ENCODE measurements at regions not wholly inside any gene's neighbourhood (a gene's known extent, or its start where the extent isn't known, plus 50 kb on each side); places are given as distances from the start of the nearest gene placed in this dataset.

DNA sequence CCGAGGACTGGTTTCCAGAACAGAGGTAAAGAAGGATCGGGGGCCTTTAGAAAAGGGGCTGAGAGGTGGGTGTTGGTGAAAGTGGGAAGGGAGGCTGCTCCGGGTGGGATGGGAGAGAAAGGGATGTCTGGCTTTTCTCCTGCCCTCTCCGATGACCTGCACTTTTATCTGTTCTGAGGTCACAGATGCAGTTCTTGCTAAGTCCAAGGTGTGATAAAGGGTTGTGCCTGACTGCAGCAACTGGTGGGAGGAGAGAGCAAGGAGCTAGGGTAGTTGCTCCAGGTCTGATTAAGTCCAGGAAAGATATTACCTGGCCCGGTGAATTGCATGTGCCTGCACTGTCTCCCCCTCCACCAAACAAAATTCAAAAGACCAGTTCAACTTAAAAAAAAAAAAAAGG lies 145.6 kb upstream of the SOX4 start:
- Histone ChIP-seq H3K79me2 (ENCODE audit: insufficient read depth, low read length) (no peaks in the 10 kb centered on the region), H4K20me1 (ENCODE audit: insufficient read depth) (no peaks in the 10 kb centered on the region), H3K36me3 (ENCODE audit: control insufficient read depth in 1 of 2, insufficient read depth in 2 of 2, low read length in 2 of 2) (no peaks in the 10 kb centered on the region), H3K4me3 (replicated peaks in 1 of 2; ENCODE audit: low read depth in 1 of 2, low read length in 2 of 2) (no peak overlapping the region), H3K9ac (ENCODE audit: low read length) (no peak overlapping the region), H3K27me3 (ENCODE audit: insufficient read depth, low read length) (no peaks in the 10 kb centered on the region), H3K4me1 (ENCODE audit: control insufficient read depth in 1 of 2, insufficient read depth in 2 of 2, low read length in 2 of 2) (no peaks in the 10 kb centered on the region), H3K4me2 (ENCODE audit: low read length) (no peak overlapping the region), H2AFZ (ENCODE audit: low read depth, low read length, poor library complexity, severe bottlenecking) (no peak overlapping the region), H3K9me3 (ENCODE audit: control insufficient read depth in 1 of 2, insufficient read depth in 1 of 2, low read depth in 1 of 2, low read length in 2 of 2) (no peaks in the 10 kb centered on the region), H3K27ac (ENCODE audit: low read depth, low read length) (no peak overlapping the region), H3K9me2 (ENCODE audit: insufficient read depth) (no peaks in the 10 kb centered on the region)
- ATAC-seq (no peak), DNase-seq (ENCODE audit: low read depth, low spot score) (no peak)
- POLR2A ChIA-PET: no interaction called here
- no TSS peak for BruUV-seq (replicated peaks)
- RAD21 ChIA-PET (ENCODE audit: low non-redundant PET in 1 of 2, low total read pairs in 2 of 2, uncharacterized antibody in 2 of 2, unreplicated experiment in 2 of 2): no interaction called here
- TF ChIP-seq, protein P1, sequence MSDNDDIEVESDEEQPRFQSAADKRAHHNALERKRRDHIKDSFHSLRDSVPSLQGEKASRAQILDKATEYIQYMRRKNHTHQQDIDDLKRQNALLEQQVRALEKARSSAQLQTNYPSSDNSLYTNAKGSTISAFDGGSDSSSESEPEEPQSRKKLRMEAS (IDR thresholded peaks at IDR 0.05): no peak
- TF ChIP-seq EGR1 (IDR thresholded peaks at IDR 0.05; ENCODE audit: low read depth) (no peak), CTCF (IDR thresholded peaks at IDR 0.05 in 2 of 3, conservative IDR thresholded peaks at IDR 0.05 in 1 of 3; ENCODE audit: borderline replicate concordance in 1 of 3, insufficient read depth in 1 of 3, low read depth in 2 of 3, low read length in 2 of 3) (no peak), EZH2 (IDR thresholded peaks at IDR 0.05) (no peak), SIN3A (IDR thresholded peaks at IDR 0.05; ENCODE audit: low read depth) (no peak), SRF (IDR thresholded peaks at IDR 0.05; ENCODE audit: low read depth) (no peak), FOSL1 (IDR thresholded peaks at IDR 0.05; ENCODE audit: low read depth) (no peak)
- intact Hi-C loops (cut with micrococcal nuclease): no loop called here
- CTCF ChIA-PET: no interaction called here

DNA sequence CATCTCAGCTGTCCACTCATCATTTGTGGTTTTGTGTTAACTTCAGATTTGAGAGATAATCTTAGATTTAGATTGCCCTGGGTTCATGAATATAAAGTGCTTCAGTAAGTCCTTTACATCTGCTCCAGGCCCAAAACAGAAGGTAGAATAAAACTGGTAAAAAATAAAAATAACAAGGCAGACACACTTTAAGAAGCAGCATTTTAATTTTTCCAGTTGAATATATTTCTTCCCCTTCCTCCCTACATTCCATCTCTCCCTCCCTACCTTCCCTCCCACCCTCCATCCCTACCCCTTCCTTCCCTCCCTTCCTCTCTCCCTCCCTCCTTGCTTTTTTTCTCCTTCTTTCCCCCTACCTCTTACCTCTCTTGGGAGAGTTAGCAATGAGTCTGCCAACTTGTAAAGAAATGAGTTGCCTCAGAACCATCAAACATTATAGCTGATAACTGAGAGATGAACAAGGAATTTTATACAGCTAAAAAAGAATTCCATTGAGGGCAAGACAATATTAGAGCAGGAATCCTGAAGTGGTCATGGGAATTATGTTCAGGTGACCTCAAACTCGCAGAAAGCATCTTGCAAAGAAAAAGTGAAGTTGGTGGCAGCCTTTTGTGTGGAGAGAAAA lies 145.0 kb upstream of the SOX4 start:
- ChIA-PET CTCF (interaction anchor here (0.6 kb wide), 1 partner anchor 9 kb away, joined by 5 read pairs; no protein-coding TSS in a partner anchor), POLR2A (interaction anchor here (1.5 kb wide), 1 partner anchor 20 kb away, joined by 3 read pairs; no protein-coding TSS in a partner anchor), RAD21 (ENCODE audit: low non-redundant PET in 1 of 2, low total read pairs in 2 of 2, uncharacterized antibody in 2 of 2, unreplicated experiment in 2 of 2) (no interaction called here)
- Histone ChIP-seq H3K9me2 (ENCODE audit: insufficient read depth) (no peaks in the 10 kb centered on the region), H3K4me2 (ENCODE audit: low read length) (no peak overlapping the region), H3K27me3 (ENCODE audit: insufficient read depth, low read length) (no peaks in the 10 kb centered on the region), H3K9ac (ENCODE audit: low read length) (no peak overlapping the region), H2AFZ (ENCODE audit: low read depth, low read length, poor library complexity, severe bottlenecking) (no peak overlapping the region), H3K27ac (ENCODE audit: low read depth, low read length) (no peak overlapping the region), H3K9me3 (ENCODE audit: control insufficient read depth in 1 of 2, insufficient read depth in 1 of 2, low read depth in 1 of 2, low read length in 2 of 2) (no peaks in the 10 kb centered on the region), H3K79me2 (ENCODE audit: insufficient read depth, low read length) (no peaks in the 10 kb centered on the region), H3K4me3 (replicated peaks in 1 of 2; ENCODE audit: low read depth in 1 of 2, low read length in 2 of 2) (no peak overlapping the region), H3K4me1 (ENCODE audit: control insufficient read depth in 1 of 2, insufficient read depth in 2 of 2, low read length in 2 of 2) (no peaks in the 10 kb centered on the region), H4K20me1 (ENCODE audit: insufficient read depth) (no peaks in the 10 kb centered on the region), H3K36me3 (ENCODE audit: control insufficient read depth in 1 of 2, insufficient read depth in 2 of 2, low read length in 2 of 2) (no peaks in the 10 kb centered on the region)
- no TSS peak for BruUV-seq (replicated peaks)
- DNase-seq (ENCODE audit: low read depth, low spot score): no peak
- TF ChIP-seq SIN3A (IDR thresholded peaks at IDR 0.05; ENCODE audit: low read depth): no peak
- no peak for TF ChIP-seq EZH2phosphoT487 (IDR thresholded peaks at IDR 0.05; ENCODE audit: borderline replicate concordance)
- no peak for TF ChIP-seq JUND (IDR thresholded peaks at IDR 0.05)
- TF ChIP-seq ATF3 (IDR thresholded peaks at IDR 0.05): no peak
- no peak for TF ChIP-seq SRF (IDR thresholded peaks at IDR 0.05; ENCODE audit: low read depth)
- no peak for TF ChIP-seq TCF7L2 (IDR thresholded peaks at IDR 0.05; ENCODE audit: borderline replicate concordance, extremely low read depth, insufficient read depth, insufficient read length)
- no peak for TF ChIP-seq EGR1 (IDR thresholded peaks at IDR 0.05; ENCODE audit: low read depth)
- TF ChIP-seq POLR2A (IDR thresholded peaks at IDR 0.05; ENCODE audit: borderline replicate concordance, extremely low read depth, insufficient read depth, insufficient read length): no peak
- intact Hi-C loops (cut with micrococcal nuclease): no loop called here
- no peak for ATAC-seq

All from HCT116 (cell line).